Right lobe of liver (tissue), 6 donors: ENCODE measurements at regions not wholly inside any gene's neighbourhood (a gene's known extent, or its start where the extent isn't known, plus 50 kb on each side); places are given as distances from the start of the nearest gene placed in this dataset.
A peak's percentile ranks its signal among the peaks of the same experiment; 100 is the strongest.

Source experiments
- ATAC-seq, 4 donors: fragments of 200-7000 bp; cut with Tn5 transposase; one replicate each; pipeline ENCODE4 v1.9.1; 2020; ENCODE audit warnings: mild to moderate bottlenecking in 4 of 4, moderate library complexity in 4 of 4
- DNase-seq, 3 donors: peaks; one replicate each; pipeline ENCODE4 v3.0.0-alpha.2; 2020
- H3K27ac ChIP-seq, 3 donors: fragments of 200-600 bp; one replicate each; pipeline ENCODE4 v1.8.0; 2022
- H3K27me3 ChIP-seq, 2 donors: fragments of 200-600 bp; one replicate each; pipeline ENCODE4 v1.8.0; 2022
- H3K36me3 ChIP-seq, 4 donors: fragments of 200-600 bp; sonication (generic) in 1 of 4; one replicate each; pipeline versions ENCODE4 v1.5.1 to v1.8.0; 2017 to 2022; ENCODE audit warnings: control low read depth in 1 of 4
- H3K4me1 ChIP-seq, 4 donors: fragments of 200-600 bp; sonication (generic) in 1 of 4; one replicate each; pipeline versions ENCODE4 v1.5.1 to v1.8.0; 2017 to 2022; ENCODE audit warnings: control low read depth in 1 of 4
- H3K4me3 ChIP-seq, 3 donors: fragments of 200-600 bp; one replicate each; pipeline ENCODE4 v1.8.0; 2022
- H3K9me3 ChIP-seq, 4 donors: fragments of 200-600 bp; sonication (generic) in 1 of 4; one replicate each; pipeline versions ENCODE4 v1.5.1 to v1.8.0; 2017 to 2022; ENCODE audit warnings: control low read depth in 1 of 4
- CTCF ChIP-seq, 4 donors: fragments of 200-600 bp in 3 of 4; fragments of 450-650 bp in 1 of 4; IDR thresholded peaks; one replicate each; pipeline versions ENCODE4 v1.5.1 to v1.8.0; 2016 to 2022; ENCODE audit warnings: antibody characterized with exemption in 4 of 4, mild to moderate bottlenecking in 2 of 4
- POLR2A ChIP-seq: fragments of 450-650 bp; IDR thresholded peaks from one replicate; pipeline ENCODE4 v1.6.1; 2017; ENCODE audit warnings: antibody characterized with exemption, mild to moderate bottlenecking
- WGBS: methylation state at CpG from one replicate; pipeline ENCODE4 v1.1.6; 2018; ENCODE audit warnings: low coverage, low lambda C conversion rate; ENCODE audit not compliant: insufficient coverage; ENCODE audit errors: missing lambda C conversion rate; 5-methylcytosine and 5-hydroxymethylcytosine counted together
- intact Hi-C, 2 donors: fragments of 100-400 bp; cut with DNase I; formaldehyde crosslinking; loops; one replicate each; pipeline versions ENCODE4 v1.11.2 to v1.14.1; 2022
- donor health status: DM: no; HTN: yes; CAD: no.
- donor health status: DM: no; HTN: no; CAD: no.
- donor health status: DM: no; HTN: no; CAD: no.
- donor health status: DM: no; HTN: yes; CAD: no.
- donor health status: DM: no; HTN: yes; CAD: no.

GRCh38 chr14:104355101-104356019 is 217.0 kb downstream of the KIF26A start:
- peak in 2 of 3 donors; percentile 17 to 34 for DNase-seq
- ATAC-seq, result no peak
- no peaks in the 10 kb centered on the region for H3K36me3 ChIP-seq
- intact Hi-C loops, result no loop called here
- no peaks in the 10 kb centered on the region for H3K9me3 ChIP-seq
- H3K27me3 ChIP-seq, result no peaks in the 10 kb centered on the region
- H3K4me3 ChIP-seq, result no peak overlapping the region
- 65% methylated on average over 5 of the region's 23 CpGs for WGBS
- no peak overlapping the region for H3K27ac ChIP-seq
- TF ChIP-seq POLR2A (no peak), CTCF (IDR thresholded peaks at IDR 0.05) (no peak)
- H3K4me1 ChIP-seq, result no peaks in the 10 kb centered on the region

GRCh38 chr14:104356020-104356737 is 217.8 kb downstream of the KIF26A start:
- Histone ChIP-seq H3K27me3 (no peaks in the 10 kb centered on the region), H3K27ac (no peak overlapping the region), H3K9me3 (no peaks in the 10 kb centered on the region), H3K4me1 (no peaks in the 10 kb centered on the region), H3K4me3 (no peak overlapping the region), H3K36me3 (no peaks in the 10 kb centered on the region)
- ATAC-seq (no peak), DNase-seq (peak in 2 of 3 donors; percentile 16 to 28)
- intact Hi-C loops, result no loop called here
- TF ChIP-seq POLR2A (no peak), CTCF (IDR thresholded peaks at IDR 0.05) (no peak)
- WGBS, result 38% methylated on average over 1 of the region's 16 CpGs

GRCh38 chr14:104356738-104357688 is 218.6 kb downstream of the KIF26A start:
- no peak overlapping the region for H3K27ac ChIP-seq
- H3K9me3 ChIP-seq, result no peaks in the 10 kb centered on the region
- H3K4me1 ChIP-seq, result no peaks in the 10 kb centered on the region
- TF ChIP-seq CTCF (IDR thresholded peaks at IDR 0.05), result no peak
- no peak for TF ChIP-seq POLR2A
- H3K4me3 ChIP-seq, result no peak overlapping the region
- WGBS, result 70% methylated on average over 7 of the region's 30 CpGs
- DNase-seq (peak in 2 of 3 donors; percentile 13 to 32), ATAC-seq (no peak)
- no peaks in the 10 kb centered on the region for H3K27me3 ChIP-seq
- H3K36me3 ChIP-seq, result no peaks in the 10 kb centered on the region
- intact Hi-C loops, result no loop called here
